H1 (cell line): ENCODE measurements at regions not wholly inside any gene's neighbourhood (a gene's known extent, or its start where the extent isn't known, plus 50 kb on each side); places are given as distances from the start of the nearest gene placed in this dataset.

Source experiments
- CHD7 ChIP-seq: fragments of 300-600 bp; sonication (generic); IDR thresholded peaks from 2 replicates; pipeline ENCODE4 v1.7.1; 2012; ENCODE audit warnings: low read length, moderate library complexity, mild to moderate bottlenecking, inconsistent platforms; ENCODE audit not compliant: insufficient replicate concordance

GRCh38 chr5:14006823-14007520, 62.5 kb upstream of the DNAH5 start (continued):
- TF ChIP-seq CHD7 = no peak
